Peyer's patch (tissue), 4 donors: ENCODE measurements at regions not wholly inside any gene's neighbourhood (a gene's known extent, or its start where the extent isn't known, plus 50 kb on each side); places are given as distances from the start of the nearest gene placed in this dataset.
"Not testable (repeated sequence)": the region's sequence is repeated elsewhere in the genome, so short reads cannot be mapped to it uniquely, and the experiment has no call there.

ENCODE experiments used
- DNase-seq, 3 donors: peaks; one replicate each; pipeline ENCODE4 v3.0.0-alpha.2; 2017 to 2019
- H3K27ac ChIP-seq, 4 donors: fragments of 200-600 bp; sonication (generic); one replicate each; pipeline ENCODE4 v1.5.1; 2016 to 2019
- H3K27me3 ChIP-seq, 2 donors: fragments of 200-600 bp; sonication (generic); one replicate each; pipeline ENCODE4 v1.5.1; 2019
- H3K36me3 ChIP-seq, 3 donors: fragments of 200-600 bp; sonication (generic); one replicate each; pipeline ENCODE4 v1.5.1; 2016 to 2019
- H3K4me1 ChIP-seq, 4 donors: fragments of 200-600 bp; sonication (generic); one replicate each; pipeline ENCODE4 v1.5.1; 2016 to 2019
- H3K4me3 ChIP-seq, 4 donors: fragments of 200-600 bp; sonication (generic); 1 replicate in 3 of 4; 2 replicates in 1 of 4; pipeline ENCODE4 v1.5.1; 2016 to 2019; ENCODE audit warnings: mild to moderate bottlenecking in 1 of 4
- H3K9me3 ChIP-seq, 4 donors: fragments of 200-600 bp; sonication (generic); one replicate each; pipeline ENCODE4 v1.5.1; 2016 to 2019; ENCODE audit warnings: mild to moderate bottlenecking in 1 of 4
- CTCF ChIP-seq, 6 experiments: fragments of 450-650 bp in 4 of 6; fragments of 200-600 bp in 2 of 6; sonication (generic) in 1 of 6; IDR thresholded peaks; one replicate each; pipeline ENCODE4 v1.5.1; 2017 to 2019; ENCODE audit warnings: antibody characterized with exemption in 6 of 6, mild to moderate bottlenecking in 3 of 6, moderate library complexity in 1 of 6
- POLR2A ChIP-seq, 2 donors: fragments of 450-650 bp; IDR thresholded peaks; one replicate each; pipeline ENCODE4 v1.5.1; 2017; ENCODE audit warnings: antibody characterized with exemption in 2 of 2, mild to moderate bottlenecking in 2 of 2, moderate library complexity in 2 of 2

- H3K4me1 ChIP-seq, result no peaks in the 10 kb centered on the region
- TF ChIP-seq POLR2A (IDR thresholded peaks at IDR 0.05) (no peak), CTCF (IDR thresholded peaks at IDR 0.05) (no peak)
- H3K27ac ChIP-seq, result no peak overlapping the region
- no peak overlapping the region for H3K4me3 ChIP-seq
- H3K9me3 ChIP-seq, result no peaks in the 10 kb centered on the region
- DNase-seq, result no peak
- H3K36me3 ChIP-seq, result no peaks in the 10 kb centered on the region
- no peaks in the 10 kb centered on the region for H3K27me3 ChIP-seq
Observed at GRCh38 chr18:2223449-2223848, 347.9 kb downstream of the METTL4 start.

GRCh38 chr18:2223849-2224248 is 347.5 kb downstream of the METTL4 start:
- Histone ChIP-seq H3K4me1 (no peaks in the 10 kb centered on the region), H3K27ac (no peak overlapping the region), H3K27me3 (no peaks in the 10 kb centered on the region), H3K36me3 (no peaks in the 10 kb centered on the region), H3K4me3 (no peak overlapping the region), H3K9me3 (no peaks in the 10 kb centered on the region)
- no peak for DNase-seq
- TF ChIP-seq CTCF (IDR thresholded peaks at IDR 0.05), result peak in 3 of 6 experiments; percentile 44 to 59 (median 58)
- no peak for TF ChIP-seq POLR2A (IDR thresholded peaks at IDR 0.05)

GRCh38 chr18:2236232-2236631 is 335.1 kb downstream of the METTL4 start:
- Histone ChIP-seq H3K36me3 (no peaks in the 10 kb centered on the region), H3K27me3 (no peaks in the 10 kb centered on the region), H3K4me1 (no peaks in the 10 kb centered on the region), H3K27ac (no peak overlapping the region), H3K4me3 (no peak overlapping the region), H3K9me3 (no peaks in the 10 kb centered on the region)
- TF ChIP-seq POLR2A (IDR thresholded peaks at IDR 0.05) (no peak), CTCF (IDR thresholded peaks at IDR 0.05) (no peak)
- DNase-seq, result no peak

GRCh38 chr18:2237706-2238105 is 333.6 kb downstream of the METTL4 start:
- H3K4me3 ChIP-seq, result no peak overlapping the region

GRCh38 chr18:2240311-2240705 is 331.0 kb downstream of the METTL4 start:
- DNase-seq, result no peak
- no peaks in the 10 kb centered on the region for H3K4me1 ChIP-seq
- H3K27me3 ChIP-seq, result no peaks in the 10 kb centered on the region
- TF ChIP-seq CTCF (IDR thresholded peaks at IDR 0.05) (no peak), POLR2A (IDR thresholded peaks at IDR 0.05) (no peak)
- no peak overlapping the region for H3K4me3 ChIP-seq
- no peaks in the 10 kb centered on the region for H3K36me3 ChIP-seq
- no peaks in the 10 kb centered on the region for H3K9me3 ChIP-seq
- no peak overlapping the region for H3K27ac ChIP-seq

More at GRCh38 chr18:2237706-2238105, 333.6 kb downstream of the METTL4 start:
- TF ChIP-seq CTCF (IDR thresholded peaks at IDR 0.05), result no peak
- TF ChIP-seq POLR2A (IDR thresholded peaks at IDR 0.05), result no peak
- no peaks in the 10 kb centered on the region for H3K9me3 ChIP-seq
- H3K4me1 ChIP-seq, result no peaks in the 10 kb centered on the region
- DNase-seq, result no peak
- no peaks in the 10 kb centered on the region for H3K27me3 ChIP-seq
- H3K36me3 ChIP-seq, result no peaks in the 10 kb centered on the region
- no peak overlapping the region for H3K27ac ChIP-seq

- H3K4me1 ChIP-seq, result no peaks in the 10 kb centered on the region
- no peak for DNase-seq
- H3K9me3 ChIP-seq, result no peaks in the 10 kb centered on the region
- H3K27me3 ChIP-seq, result no peaks in the 10 kb centered on the region
- no peak overlapping the region for H3K4me3 ChIP-seq
- no peaks in the 10 kb centered on the region for H3K36me3 ChIP-seq
- no peak for TF ChIP-seq POLR2A (IDR thresholded peaks at IDR 0.05)
- TF ChIP-seq CTCF (IDR thresholded peaks at IDR 0.05), result no peak
- H3K27ac ChIP-seq, result no peak overlapping the region
Observed at GRCh38 chr18:2244641-2245040, 326.7 kb downstream of the METTL4 start.

- not testable (repeated sequence) for H3K36me3 ChIP-seq, H3K27ac ChIP-seq, H3K4me1 ChIP-seq, H3K27me3 ChIP-seq, H3K9me3 ChIP-seq, DNase-seq, H3K4me3 ChIP-seq
Observed at GRCh38 chr18:2247101-2247500, 324.2 kb downstream of the METTL4 start.
